ENCODE measurements at regions not wholly inside any gene's neighbourhood (a gene's known extent, or its start where the extent isn't known, plus 50 kb on each side); places are given as distances from the start of the nearest gene placed in this dataset.

GRCh38 chr3:74693696-74694393 is 79.4 kb upstream of the CNTN3 start:
- no peak for DNase-seq (ENCODE audit: low spot score)

GRCh38 chr3:74693251-74693650 is 78.8 kb upstream of the CNTN3 start:
- no peak for DNase-seq (ENCODE audit: low spot score)

- no peak for DNase-seq (ENCODE audit: low spot score)
Observed at GRCh38 chr3:74691946-74692345, 77.5 kb upstream of the CNTN3 start.

- no peak for DNase-seq (ENCODE audit: low spot score)
Observed at GRCh38 chr3:74673326-74673725, 58.9 kb upstream of the CNTN3 start.

GRCh38 chr3:74664606-74665005 is 50.1 kb upstream of the CNTN3 start:
- DNase-seq (ENCODE audit: low spot score) = no peak
